H1 (cell line): ENCODE measurements at regions not wholly inside any gene's neighbourhood (a gene's known extent, or its start where the extent isn't known, plus 50 kb on each side); places are given as distances from the start of the nearest gene placed in this dataset.

Experiments used
- POLR2AphosphoS5 ChIP-seq: IDR thresholded peaks from 2 replicates; pipeline ENCODE4 v1.6.1; 2011; ENCODE audit warnings: low read depth, low read length
- SUZ12 ChIP-seq: fragments of 200-600 bp; sonication (generic); IDR thresholded peaks from 2 replicates; pipeline ENCODE4 v1.6.1; 2012; ENCODE audit warnings: mild to moderate bottlenecking, inconsistent platforms, low read length, moderate library complexity, mixed read lengths

DNA sequence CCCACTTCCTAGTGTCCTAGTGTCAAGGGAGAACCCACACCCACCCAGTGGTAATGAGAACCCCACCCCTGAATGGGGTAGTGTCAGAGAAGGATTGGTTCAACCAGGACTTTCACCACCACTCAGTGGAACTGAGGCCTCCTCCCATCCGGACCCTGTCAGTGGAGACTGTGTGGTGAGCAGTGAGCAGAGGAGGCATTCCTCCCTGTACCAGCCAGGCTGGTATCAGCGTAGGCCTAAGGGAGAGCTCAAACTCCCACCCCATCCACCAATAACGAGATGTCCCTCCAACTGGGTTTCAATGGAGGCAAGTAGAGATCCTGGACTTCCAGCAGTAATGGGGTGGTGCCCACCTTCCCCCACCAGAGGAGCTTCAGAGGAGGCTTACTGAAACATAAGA, 1171.4 kb downstream of the TBC1D22A start (continued):
- TF ChIP-seq POLR2AphosphoS5 (no peak), SUZ12 (no peak)
